Midbrain (tissue), 1 donor: ENCODE measurements at regions not wholly inside any gene's neighbourhood (a gene's known extent, or its start where the extent isn't known, plus 50 kb on each side); places are given as distances from the start of the nearest gene placed in this dataset.

Experiments used
- DNase-seq: peaks from one replicate; lab custom pipeline; 2025; lab: John Stamatoyannopoulos, UW

GRCh38 chr20:57847104-57847503 lies 137.3 kb upstream of the PMEPA1 start:
- no peak for DNase-seq

- DNase-seq, result no peak
Observed at GRCh38 chr20:57844626-57845596, 135.1 kb upstream of the PMEPA1 start.

- no peak for DNase-seq
Observed at GRCh38 chr20:57843941-57844625, 134.3 kb upstream of the PMEPA1 start.

- no peak for DNase-seq
Observed at GRCh38 chr20:57842720-57843119, 132.9 kb upstream of the PMEPA1 start.

- DNase-seq, result no peak
Observed at GRCh38 chr20:57841297-57841866, 131.6 kb upstream of the PMEPA1 start.

GRCh38 chr20:57840504-57841296 lies 130.9 kb upstream of the PMEPA1 start:
- DNase-seq, result no peak

- DNase-seq, result no peak
Observed at GRCh38 chr20:57840066-57840465, 130.3 kb upstream of the PMEPA1 start.

GRCh38 chr20:57838670-57839151 lies 128.9 kb upstream of the PMEPA1 start:
- DNase-seq, result peak; percentile 4

- no peak for DNase-seq
Observed at GRCh38 chr20:57837208-57838035, 127.6 kb upstream of the PMEPA1 start.

GRCh38 chr20:57835588-57836455 lies 126.0 kb upstream of the PMEPA1 start:
- no peak for DNase-seq

- DNase-seq, result no peak
Observed at GRCh38 chr20:57835074-57835452, 125.2 kb upstream of the PMEPA1 start.

- no peak for DNase-seq
Observed at GRCh38 chr20:57834306-57835073, 124.7 kb upstream of the PMEPA1 start.

- no peak for DNase-seq
Observed at GRCh38 chr20:57831993-57832585, 122.3 kb upstream of the PMEPA1 start.

- DNase-seq, result no peak
Observed at GRCh38 chr20:57831326-57831992, 121.6 kb upstream of the PMEPA1 start.

GRCh38 chr20:57830515-57830895 lies 120.7 kb upstream of the PMEPA1 start:
- DNase-seq, result no peak

- no peak for DNase-seq
Observed at GRCh38 chr20:57829805-57830514, 120.1 kb upstream of the PMEPA1 start.

GRCh38 chr20:57829336-57829735 lies 119.5 kb upstream of the PMEPA1 start:
- DNase-seq, result no peak

GRCh38 chr20:57828696-57829095 lies 118.9 kb upstream of the PMEPA1 start:
- DNase-seq, result no peak
